ENCODE measurements at regions not wholly inside any gene's neighbourhood (a gene's known extent, or its start where the extent isn't known, plus 50 kb on each side); places are given as distances from the start of the nearest gene placed in this dataset.
"Not testable (repeated sequence)": the region's sequence is repeated elsewhere in the genome, so short reads cannot be mapped to it uniquely, and the experiment has no call there.

- no peak for DNase-seq
These were observed 784.5 kb downstream of the TBL1XR1 start for GRCh38 chr3:176412771-176413170.

GRCh38 chr3:176403531-176403930, 793.8 kb downstream of the TBL1XR1 start:
- DNase-seq: no peak

DNA sequence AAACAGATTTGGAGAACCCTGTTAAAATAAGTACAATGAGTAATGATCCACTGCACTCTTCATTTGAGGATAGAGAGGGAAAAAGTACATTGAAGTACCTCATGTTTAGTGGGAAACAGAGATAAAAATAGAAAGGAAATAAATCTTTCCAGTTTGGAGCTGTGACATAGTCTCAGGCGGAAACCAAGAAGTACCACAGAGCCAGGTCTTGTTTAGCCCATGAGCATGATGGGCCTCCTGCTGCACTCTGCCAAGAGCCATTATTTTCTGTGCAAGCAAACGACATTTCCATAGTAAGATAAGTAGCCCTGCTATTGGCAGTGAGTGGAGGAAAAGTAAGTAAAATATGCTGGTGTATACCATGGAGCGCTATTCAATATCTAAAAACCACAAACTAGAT, 796.1 kb downstream of the TBL1XR1 start:
- DNase-seq: no peak

GRCh38 chr3:176399193-176399592, 798.1 kb downstream of the TBL1XR1 start:
- DNase-seq: no peak

DNA sequence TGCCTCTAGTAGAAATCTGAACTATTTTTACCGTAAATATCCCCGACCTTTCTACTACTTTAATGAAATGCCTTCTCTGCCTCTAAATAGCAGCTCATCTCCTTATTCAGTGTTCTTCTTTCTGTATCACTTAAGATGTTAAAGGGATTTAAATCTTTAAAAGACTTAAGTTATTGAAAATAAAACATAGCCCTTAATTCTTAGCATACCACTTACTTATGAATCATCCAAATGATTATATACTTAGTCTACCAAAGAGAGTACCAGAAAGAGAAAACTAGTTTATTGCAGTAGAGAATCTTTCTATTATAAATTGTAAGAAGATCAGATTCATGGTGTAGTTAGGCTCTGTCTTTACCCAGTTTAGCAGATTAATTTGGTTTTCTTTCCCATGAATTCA, 802.0 kb downstream of the TBL1XR1 start:
- DNase-seq: no peak

- DNase-seq: no peak
These were observed 818.5 kb downstream of the TBL1XR1 start for GRCh38 chr3:176378789-176379188.

- no peak for DNase-seq
These were observed 820.8 kb downstream of the TBL1XR1 start for GRCh38 chr3:176376531-176376930.

DNA sequence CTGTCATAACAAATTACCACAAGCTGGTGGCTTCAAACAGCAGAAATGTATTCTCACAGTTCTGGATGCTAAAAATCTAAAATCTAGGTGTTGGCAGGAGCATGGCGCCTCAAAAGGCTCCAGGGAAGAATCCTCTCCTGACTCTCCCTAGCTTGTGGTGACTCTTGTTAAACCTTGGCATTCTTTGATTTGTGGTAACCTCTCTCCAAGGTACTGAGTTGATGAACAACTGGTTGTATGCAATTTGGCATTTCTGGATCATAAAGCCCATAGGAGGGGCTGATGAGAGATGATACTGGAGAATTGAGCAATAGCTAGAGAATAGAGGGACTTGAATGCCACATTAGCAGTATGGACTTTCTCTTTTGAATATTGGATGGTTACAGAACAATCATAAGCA, 821.8 kb downstream of the TBL1XR1 start:
- DNase-seq: peak in 1 of 2 experiments; percentile 5

GRCh38 chr3:176362191-176362731, 835.0 kb downstream of the TBL1XR1 start:
- no peak for DNase-seq

DNA sequence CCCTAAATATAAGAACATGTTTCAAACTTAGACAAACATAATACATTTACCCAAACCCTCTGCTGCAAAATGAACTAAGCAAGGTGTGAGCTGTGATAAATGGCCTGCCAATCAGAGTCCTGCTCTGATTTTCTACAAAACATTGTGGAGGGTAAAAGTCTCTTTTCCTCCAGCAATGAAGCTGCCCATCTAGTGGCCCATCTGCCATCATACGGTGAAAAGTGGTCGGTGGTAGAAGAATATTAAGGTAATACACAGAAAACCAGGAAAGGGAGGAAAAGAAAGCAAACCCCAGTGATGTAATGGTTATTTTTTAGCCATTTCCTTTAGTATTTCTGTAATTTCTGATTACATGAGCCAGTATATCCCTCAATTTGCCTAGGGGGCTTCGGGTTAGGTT, 838.1 kb downstream of the TBL1XR1 start:
- DNase-seq: no peak

DNA sequence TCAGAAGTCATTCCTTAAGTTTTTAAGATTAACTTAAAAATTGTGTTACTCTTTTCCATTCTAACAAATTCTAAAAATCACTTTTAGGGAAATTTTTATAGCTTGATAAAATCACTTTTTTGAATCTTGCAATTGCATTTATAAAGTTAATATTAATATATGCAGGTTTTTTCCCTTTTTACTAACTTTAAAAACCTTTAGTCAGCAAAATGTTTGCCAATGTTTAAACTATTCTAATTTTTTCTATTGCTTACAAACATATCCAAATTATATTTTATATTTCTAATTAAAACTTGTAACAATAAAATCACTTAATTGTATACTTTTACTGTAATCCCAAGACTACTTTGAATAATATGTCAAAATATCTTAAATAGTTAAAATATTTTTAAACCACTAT, 839.4 kb downstream of the TBL1XR1 start:
- no peak for DNase-seq

DNA sequence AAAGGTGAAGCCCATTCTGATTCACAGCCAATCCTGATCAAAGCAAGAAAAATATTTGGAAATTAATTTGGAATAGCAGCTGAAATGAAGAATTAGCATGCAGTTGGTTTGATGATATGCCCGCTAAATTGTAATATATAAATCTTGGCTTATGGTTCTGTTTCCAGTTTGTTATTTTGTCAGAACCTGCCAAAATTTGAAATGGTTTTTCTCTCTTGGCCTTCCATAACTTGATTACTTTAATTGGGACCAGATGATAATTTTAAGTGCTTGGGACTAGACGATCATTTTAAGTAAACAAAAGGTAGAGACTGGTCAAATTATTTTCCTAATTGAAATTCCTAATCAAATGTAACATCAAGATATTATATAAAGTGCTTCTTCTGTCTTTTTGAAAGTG, 842.4 kb downstream of the TBL1XR1 start:
- no peak for DNase-seq

DNA sequence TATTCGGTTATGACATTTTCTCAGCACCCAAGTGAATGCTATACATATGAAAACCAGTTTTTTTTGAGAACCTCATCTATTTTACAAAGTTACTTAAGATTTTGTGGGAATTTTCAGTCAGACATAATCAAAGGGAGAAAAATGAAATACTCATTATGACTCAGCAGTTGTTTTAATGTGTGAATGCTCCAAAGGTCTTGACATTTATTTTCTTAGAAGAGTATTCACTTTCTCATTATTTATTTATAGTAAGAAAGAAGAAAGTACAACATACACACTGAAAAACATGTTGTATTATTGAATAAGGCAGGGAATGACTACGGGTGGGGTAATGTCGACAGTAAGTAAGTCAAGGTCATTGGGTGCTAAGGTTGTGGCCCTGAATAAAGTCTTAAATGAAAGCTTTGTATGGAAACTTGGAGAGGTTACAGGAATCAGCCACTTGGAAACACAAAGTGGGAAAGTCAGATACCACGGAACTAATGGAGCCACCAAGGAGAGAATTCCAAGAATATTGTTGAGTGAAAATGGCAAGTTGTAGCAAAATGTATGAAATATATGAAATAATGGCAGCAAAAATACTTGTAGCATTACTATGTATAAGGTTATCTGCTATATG, 844.5 kb downstream of the TBL1XR1 start:
- DNase-seq: no peak

DNA sequence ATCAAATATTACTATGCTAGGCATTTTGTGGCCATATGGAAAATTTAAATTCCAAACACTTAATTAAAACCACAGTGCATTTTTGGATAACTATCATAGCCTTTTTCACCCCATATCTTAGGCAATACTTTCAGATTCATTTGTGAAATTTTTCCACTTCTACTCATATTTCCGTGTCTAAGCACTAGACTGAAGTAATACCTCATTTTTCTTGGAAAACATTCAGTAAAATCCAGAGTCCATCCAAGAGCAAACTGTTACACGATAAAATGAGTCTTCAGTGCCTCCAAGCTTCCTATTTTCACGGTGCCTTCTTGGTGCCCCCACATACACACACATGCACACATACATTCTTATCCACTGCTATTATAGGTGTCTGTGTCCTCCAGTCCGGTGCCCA, 845.9 kb downstream of the TBL1XR1 start:
- no peak for DNase-seq

DNA sequence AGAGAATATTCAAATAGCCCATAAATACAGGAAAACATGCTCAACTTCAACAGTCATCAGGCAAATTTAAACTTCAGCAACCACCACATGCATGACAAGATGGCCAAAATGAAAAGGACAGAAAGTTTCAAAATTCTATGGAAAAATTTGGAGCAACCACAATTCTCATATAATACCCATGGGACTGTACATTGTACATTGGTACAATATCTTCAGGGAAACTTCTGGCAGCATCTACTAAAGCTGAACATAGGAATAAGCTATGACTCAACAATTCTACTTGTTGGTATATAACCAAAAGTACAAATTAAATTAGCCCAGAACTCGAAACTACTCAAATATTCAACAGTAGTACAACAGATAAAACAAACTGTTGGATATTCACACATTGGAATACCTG, 847.6 kb downstream of the TBL1XR1 start:
- DNase-seq: no peak

DNA sequence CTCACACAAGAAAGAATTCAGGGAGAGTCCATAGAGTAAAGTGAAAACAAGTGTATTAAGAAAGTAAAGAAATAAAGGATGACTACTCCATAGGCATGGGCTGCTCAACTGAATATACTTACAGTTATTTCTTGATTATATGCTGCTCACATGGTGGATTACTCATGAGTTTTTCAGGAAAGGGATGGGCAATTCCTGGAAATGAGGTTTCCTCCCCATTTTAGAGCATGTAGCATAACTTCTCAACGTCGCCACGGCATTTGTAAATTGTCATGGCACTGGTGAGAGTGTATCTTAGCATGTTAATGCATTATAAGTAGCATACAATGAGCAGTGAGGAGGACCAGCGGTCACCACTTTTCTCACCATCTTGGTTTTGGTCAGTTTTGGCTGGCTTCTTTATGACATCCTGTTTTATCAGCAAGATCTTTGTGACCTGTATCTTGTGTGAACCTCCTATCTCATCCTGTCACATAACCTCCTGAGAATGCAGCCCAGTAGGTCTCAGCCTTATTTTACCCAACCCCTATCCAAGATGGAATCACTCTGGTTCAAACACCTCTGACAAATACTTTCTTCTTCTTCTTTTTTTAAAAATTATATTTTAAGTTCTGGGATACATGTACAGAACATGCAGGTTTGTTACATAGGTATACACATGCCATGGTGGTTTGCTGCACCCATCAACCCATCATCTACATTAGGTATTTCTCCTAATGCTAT, 849.7 kb downstream of the TBL1XR1 start:
- no peak for DNase-seq

GRCh38 chr3:176341963-176342362, 855.3 kb downstream of the TBL1XR1 start:
- no peak for DNase-seq

GRCh38 chr3:176328666-176329065, 868.6 kb downstream of the TBL1XR1 start:
- no peak for DNase-seq

- DNase-seq: no peak
These were observed 869.1 kb downstream of the TBL1XR1 start for GRCh38 chr3:176328198-176328597.

GRCh38 chr3:176326894-176327490, 870.3 kb downstream of the TBL1XR1 start:
- DNase-seq: not testable (repeated sequence)

DNA sequence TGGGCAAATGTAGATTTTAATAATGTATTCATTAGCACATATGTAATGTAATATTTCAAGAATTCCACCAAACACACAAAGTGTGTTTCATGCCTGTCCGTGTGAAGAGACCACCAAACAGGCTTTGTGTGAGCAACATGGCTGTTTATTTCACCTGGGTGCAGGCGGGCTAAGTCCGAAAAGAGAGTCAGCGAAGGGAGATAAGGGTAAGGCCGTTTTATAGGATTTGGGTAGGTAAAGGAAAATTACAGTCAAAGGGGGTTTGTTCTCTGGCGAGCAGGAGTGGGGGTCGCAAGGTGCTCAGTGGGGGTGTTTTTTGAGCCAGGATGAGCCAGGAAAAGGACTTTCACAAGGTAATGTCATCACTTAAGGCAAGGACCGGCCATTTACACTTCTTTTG, 875.8 kb downstream of the TBL1XR1 start:
- not testable (repeated sequence) for DNase-seq

DNA sequence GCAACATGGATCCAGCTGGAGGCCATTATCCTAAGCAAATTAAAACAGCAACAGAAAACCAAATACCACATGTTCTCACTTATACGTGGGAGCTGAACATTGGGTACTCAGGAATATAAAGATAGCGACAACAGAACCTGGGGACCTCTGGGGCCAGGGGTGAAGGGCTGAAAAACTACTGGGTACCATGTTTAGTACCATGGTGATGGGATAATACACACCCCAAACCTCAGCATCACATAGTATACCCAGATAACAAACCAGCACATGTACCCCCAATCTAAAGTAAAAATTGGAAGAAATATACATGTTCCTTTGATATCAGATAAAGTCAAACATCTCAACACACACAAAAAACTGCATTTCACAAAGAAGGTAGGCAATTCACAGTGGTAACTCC, 876.2 kb downstream of the TBL1XR1 start:
- no peak for DNase-seq

GRCh38 chr3:176313426-176313825, 883.9 kb downstream of the TBL1XR1 start:
- DNase-seq: no peak

DNA sequence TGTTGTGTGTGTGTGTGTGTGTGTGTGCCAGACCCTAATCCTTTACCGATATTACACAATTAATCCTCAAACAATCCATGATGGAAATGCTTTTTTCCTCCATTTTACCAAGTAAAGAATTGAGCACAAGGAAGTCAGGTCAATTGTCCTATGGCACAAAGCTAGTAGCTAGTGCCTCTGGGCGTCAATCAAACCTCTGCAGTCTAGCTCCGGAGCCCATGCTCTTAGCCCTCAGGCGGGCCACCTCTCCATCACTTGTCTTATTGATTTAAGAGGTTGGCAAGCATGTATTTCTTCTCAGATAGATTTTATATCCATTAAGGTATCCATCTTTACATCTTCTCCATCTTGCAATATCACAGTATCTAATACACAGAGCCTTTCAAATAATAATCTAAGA, 886.6 kb downstream of the TBL1XR1 start:
- DNase-seq: no peak
